Upper lobe of left lung (tissue), 4 donors: ENCODE measurements at regions not wholly inside any gene's neighbourhood (a gene's known extent, or its start where the extent isn't known, plus 50 kb on each side); places are given as distances from the start of the nearest gene placed in this dataset.

Source experiments
- CTCF ChIP-seq, 6 experiments: fragments of 450-650 bp in 4 of 6; fragments of 200-600 bp in 2 of 6; sonication (generic) in 2 of 6; IDR thresholded peaks; one replicate each; pipeline ENCODE4 v1.5.1; 2016 to 2019; ENCODE audit warnings: antibody characterized with exemption in 6 of 6
- POLR2A ChIP-seq, 4 donors: fragments of 450-650 bp; IDR thresholded peaks; one replicate each; pipeline ENCODE4 v1.5.1; 2016 to 2017; ENCODE audit warnings: antibody characterized with exemption in 4 of 4, mild to moderate bottlenecking in 2 of 4

- TF ChIP-seq CTCF (IDR thresholded peaks at IDR 0.05) (no peak), POLR2A (IDR thresholded peaks at IDR 0.05) (no peak)
These were observed 824.4 kb upstream of the TYRP1 start for GRCh38 chr9:11868795-11869194.
